Hindlimb muscle (tissue), 1 donor: ENCODE measurements at regions not wholly inside any gene's neighbourhood (a gene's known extent, or its start where the extent isn't known, plus 50 kb on each side); places are given as distances from the start of the nearest gene placed in this dataset.

Experiments
- DNase-seq: peaks from one replicate; pipeline ENCODE4 v3.0.0-alpha.2; 2013

DNA sequence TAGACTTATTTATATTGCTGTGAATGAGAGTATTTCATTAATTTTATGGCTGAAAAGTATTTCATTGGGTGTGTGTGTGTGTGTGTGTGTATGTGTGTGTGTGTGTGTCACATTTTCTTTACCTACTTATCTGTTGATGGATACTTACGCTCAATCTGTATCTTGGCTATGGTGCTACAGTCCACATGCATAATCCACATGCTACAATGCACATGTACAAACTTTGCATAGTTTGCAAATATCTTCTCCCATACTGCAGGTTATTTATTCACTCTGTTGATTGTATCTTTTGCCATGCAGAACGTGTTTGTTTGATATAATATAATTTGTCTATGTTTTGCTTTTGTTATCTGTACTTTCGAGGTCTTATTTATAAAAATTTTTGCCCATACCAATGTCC lies 167.8 kb downstream of the RAB28 start:
- no peak for DNase-seq

DNA sequence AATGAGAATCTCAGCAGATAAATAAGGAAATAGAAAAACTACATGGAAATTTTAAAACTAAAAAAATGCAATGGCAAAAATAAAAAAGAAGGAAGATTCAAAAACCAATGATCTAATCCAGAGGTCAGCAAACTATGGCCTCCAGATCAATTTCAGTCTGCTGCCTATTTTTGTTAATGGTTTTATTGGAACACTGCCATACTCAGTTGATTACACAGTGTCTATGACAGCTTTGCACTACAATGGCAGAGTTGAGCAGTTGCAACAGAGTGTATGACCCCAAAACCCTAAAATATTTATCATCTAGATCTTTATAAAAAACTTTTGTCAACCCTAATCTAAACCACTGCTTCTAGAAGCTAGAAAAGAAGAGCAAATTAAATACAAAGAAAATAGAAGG lies 170.3 kb downstream of the RAB28 start:
- no peak for DNase-seq

GRCh38 chr4:13312264-13312663 lies 171.9 kb downstream of the RAB28 start:
- no peak for DNase-seq

GRCh38 chr4:13309751-13310150 lies 174.4 kb downstream of the RAB28 start:
- no peak for DNase-seq

- DNase-seq, result no peak
These were observed 177.8 kb downstream of the RAB28 start for GRCh38 chr4:13306356-13306755.

DNA sequence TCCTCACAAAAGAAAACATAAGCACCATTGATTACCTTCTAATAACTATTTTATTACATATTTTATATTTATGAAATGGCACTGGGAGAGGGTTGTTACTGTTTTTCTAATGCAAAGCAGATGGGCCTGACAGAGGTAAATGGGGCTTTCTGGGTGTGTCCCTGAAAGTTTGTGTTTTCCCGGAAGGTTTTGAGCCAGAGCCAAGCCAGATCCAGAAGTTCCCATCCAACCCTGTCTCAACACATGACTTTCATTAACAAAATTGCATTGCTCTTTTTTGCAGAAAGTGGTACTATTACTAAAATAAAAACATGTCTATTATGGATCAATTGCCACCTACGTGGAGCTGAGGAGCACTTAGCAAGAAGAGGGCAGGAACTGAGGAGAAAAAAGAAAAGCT lies 181.3 kb downstream of the RAB28 start:
- peak; percentile 5 for DNase-seq

DNA sequence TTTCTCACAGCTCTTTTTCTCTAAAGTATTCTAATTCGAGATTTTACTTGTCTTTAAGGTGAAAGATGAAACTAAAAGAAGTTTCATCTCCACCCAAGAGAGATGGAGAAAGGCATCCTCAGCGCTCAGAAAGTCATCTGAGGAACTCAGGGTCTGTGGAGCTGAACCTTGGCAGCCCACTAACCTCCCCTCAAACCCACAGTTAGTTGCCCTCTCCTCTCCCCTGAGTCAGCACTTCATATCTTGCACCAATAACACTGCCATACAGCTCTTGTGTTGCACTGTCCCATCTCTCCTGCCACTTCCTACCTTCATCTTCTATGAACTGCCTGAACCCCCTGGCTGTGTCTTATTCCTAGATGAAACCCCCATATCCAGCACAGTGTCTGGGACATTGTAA lies 184.8 kb downstream of the RAB28 start:
- no peak for DNase-seq

DNA sequence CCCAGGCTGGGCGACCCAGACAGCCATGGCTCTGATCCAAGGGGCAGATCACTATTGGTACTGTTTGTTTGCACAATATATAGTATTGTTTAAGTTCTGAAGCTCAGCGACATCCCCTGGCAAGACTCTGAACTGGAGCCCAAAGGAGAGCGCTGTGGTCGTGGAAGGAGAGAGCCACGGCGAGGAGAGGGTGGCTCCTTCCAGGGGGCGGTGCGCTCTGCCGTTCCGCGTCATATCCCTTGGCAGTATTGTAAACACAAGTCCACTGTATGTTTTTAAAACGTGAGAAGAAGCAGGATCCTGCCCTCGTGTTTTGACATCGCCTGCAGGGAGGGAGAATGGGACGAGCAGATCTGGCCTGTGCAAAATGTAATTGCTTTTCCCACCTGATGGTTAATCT lies 185.5 kb downstream of the RAB28 start:
- DNase-seq, result no peak

DNA sequence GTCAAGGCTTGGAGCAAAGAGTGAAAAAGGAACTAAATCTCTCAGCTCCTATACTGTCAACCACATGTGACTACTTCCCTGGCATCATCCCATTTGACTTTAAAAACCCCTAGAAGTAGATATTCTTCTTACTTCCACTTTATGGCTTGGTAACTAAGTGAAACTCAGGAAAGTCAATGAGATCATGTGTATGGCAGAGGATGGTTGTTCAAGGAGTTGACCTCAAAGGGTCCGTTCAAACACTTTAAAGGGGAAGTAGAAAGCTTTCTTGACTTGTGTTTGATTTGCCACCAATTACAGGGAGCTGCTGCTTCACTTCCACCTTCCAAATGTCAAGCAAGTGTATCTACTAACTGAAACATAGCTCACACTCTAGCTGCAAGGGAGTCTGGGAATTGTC lies 187.2 kb downstream of the RAB28 start:
- DNase-seq, result no peak

- no peak for DNase-seq
These were observed 189.1 kb downstream of the RAB28 start for GRCh38 chr4:13294961-13295605.

DNA sequence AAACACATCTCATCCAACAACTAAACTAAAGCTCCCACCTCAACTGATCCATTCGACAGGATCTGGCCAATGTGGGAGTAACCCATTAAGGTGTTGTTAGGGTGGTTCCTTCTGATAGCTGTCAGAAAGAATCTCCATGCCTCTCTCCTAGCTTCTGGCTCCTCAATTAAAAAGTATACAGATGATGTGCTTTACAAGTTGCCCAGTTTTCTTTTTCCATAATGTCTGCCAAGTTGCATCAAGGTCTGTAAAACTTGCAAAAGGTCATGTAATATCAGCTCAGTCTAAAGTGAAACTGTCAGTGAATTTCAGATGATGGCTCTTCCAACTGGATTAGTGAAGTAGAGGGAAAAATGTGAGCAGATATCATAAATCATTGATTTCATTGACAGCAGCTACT lies 191.8 kb downstream of the RAB28 start:
- DNase-seq, result no peak

DNA sequence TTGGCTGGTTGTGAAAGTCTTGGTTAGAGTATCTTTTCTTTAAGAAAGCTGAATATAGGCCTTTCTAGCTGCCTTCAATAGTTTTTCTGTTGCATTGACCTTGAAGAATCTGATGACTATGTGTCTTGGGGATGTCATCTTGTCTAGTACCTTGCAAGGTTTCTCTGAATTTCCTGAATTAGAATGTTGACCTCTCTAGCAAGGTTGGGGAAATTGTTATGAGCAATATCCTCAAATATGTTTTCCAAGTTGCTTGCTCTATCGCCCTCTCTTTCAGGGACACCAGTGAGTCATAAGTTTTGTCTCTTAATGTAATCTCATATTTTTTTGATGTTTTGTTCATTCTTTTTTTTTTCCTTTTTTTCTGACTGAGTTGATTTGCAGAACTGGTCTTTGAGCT lies 194.7 kb downstream of the RAB28 start:
- no peak for DNase-seq

- no peak for DNase-seq
These were observed 198.8 kb downstream of the RAB28 start for GRCh38 chr4:13285336-13285735.

GRCh38 chr4:13284932-13285331 lies 199.2 kb downstream of the RAB28 start:
- no peak for DNase-seq

- no peak for DNase-seq
These were observed 207.8 kb downstream of the RAB28 start for GRCh38 chr4:13276357-13276756.

- no peak for DNase-seq
These were observed 215.4 kb downstream of the RAB28 start for GRCh38 chr4:13268703-13269102.

DNA sequence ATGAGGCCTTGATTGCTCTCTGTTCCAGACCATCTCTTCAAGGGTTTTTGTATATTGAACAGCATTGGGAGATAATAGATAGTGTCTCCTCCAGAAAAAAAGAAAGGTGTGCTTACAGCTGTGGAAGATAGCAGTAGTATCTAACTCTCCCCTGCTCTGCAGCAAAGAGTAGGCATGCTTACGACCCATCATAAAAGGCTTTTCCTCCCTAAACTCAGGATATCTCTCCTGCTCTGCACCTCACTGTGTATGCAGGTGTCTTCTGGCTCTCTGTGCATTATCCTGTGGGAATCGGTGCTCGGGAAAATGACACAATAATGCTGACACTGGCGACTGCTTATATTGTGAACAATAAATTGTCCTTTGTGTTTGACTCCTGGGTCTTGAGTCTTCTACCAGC lies 216.0 kb downstream of the RAB28 start:
- no peak for DNase-seq

DNA sequence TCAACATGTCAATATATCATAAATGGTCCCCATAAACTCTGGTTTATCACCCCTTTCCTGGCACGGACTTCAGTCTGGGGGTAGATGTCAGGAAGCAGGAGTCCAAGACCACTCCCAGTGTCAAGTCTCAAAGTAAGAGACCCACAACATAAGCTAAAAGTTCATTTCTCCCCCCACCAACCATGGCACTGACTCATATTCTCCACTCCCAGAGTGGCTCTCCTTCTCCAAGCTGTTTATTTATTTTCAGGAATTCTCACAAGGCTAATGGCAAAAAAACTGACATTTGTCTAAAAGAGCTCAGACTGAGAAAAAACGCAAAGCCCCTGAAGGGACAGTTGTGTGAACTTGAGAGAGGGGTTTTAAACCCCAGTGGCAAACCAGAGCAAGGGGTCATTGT lies 217.0 kb downstream of the RAB28 start:
- DNase-seq, result no peak

- DNase-seq, result no peak
These were observed 217.5 kb downstream of the RAB28 start for GRCh38 chr4:13266687-13267086.

DNA sequence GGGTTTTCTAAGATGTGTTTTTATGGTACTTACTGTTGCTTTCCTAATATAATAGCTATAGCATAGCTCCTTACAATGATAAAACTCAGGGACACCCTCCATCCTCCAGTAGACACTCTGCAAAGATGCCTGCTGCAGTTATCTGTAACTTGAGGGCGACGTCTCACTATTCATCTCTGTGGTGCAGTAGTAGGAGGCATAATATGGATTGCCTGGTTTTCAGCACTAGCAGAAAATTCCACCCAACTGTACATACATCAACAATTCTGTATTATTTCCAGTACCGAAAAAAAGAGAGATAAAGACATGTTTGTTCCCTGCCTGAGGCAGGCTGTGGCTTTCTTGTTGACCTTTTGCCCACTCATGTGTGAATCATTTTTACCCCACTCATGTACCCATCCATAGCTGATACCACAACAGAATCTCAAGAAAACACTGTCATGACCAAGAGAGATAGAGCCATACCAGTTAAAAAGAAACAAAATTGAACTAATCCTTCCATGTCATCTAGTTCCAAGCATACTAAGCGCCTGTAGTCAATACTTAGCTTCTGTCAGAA lies 220.1 kb downstream of the RAB28 start:
- DNase-seq, result no peak

- DNase-seq, result no peak
These were observed 221.3 kb downstream of the RAB28 start for GRCh38 chr4:13262816-13263215.

GRCh38 chr4:13261486-13262257 lies 222.5 kb downstream of the RAB28 start:
- no peak for DNase-seq

DNA sequence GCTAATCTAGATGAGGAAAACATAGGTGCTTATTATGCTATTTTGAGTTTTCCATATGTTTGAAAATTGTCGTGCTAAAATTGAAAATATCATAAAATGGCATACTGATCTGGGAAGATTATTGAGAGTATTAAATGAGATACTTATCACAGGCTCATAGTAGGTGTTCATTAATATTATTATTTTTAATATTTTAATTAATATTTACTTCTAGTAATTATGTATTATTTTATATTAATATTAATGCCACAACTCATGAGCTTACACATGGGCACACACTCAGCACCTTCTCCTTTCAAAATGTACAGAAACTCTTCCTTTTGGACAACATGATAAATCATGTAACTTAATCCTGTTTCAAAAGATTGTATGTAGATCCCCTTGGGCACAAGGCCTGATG lies 223.6 kb downstream of the RAB28 start:
- DNase-seq, result no peak

DNA sequence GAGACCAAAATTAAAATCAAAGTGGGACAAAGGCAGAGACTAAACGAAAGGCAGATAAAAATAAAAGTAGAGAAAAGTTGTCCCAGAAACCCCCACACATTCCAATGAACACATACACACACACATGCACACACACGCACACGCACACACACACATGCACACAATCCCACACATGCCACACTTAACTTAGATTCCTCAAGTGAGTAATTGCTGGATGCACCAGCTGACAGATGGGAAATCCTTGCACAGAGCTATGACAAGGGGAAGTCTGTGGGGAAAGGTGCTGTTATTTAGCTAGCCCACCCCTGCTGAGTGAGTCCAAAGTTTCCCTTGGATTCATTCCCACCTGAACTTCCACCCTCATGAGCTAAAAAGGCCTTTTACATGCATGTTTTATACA lies 233.9 kb downstream of the RAB28 start:
- DNase-seq, result no peak
